H1 (cell line): ENCODE measurements at regions not wholly inside any gene's neighbourhood (a gene's known extent, or its start where the extent isn't known, plus 50 kb on each side); places are given as distances from the start of the nearest gene placed in this dataset.

Experiments
- CTCF ChIA-PET: fragments of 300-600 bp; sonication (Branson Sonifier 250); formaldehyde crosslinking; loops from one replicate; lab custom pipeline; 2021; ENCODE audit not compliant: partially characterized antibody; lab: Charles Lee
- POLR2A ChIA-PET: fragments of 300-600 bp; sonication (Branson Sonifier 250); formaldehyde crosslinking; loops from one replicate; lab custom pipeline; 2021; ENCODE audit warnings: inconsistent platforms; ENCODE audit not compliant: partially characterized antibody; lab: Charles Lee
- DNase-seq, 2 experiments: peaks; one replicate each; pipeline versions ENCODE4 v3.0.0 to v3.0.0-alpha.2; 2010 to 2022; ENCODE audit warnings: low spot score in 2 of 2, low read depth in 1 of 2, mixed read lengths in 1 of 2
- FAIRE-seq: peaks from 2 replicates; lab custom pipeline; 2011; peaks lifted over from hg19 to GRCh38; lab: Jason Lieb, UNC
- H2AFZ ChIP-seq: 2 replicates; pipeline ENCODE4 v1.8.1; 2012; ENCODE audit warnings: low read length, inconsistent platforms
- H2AK5ac ChIP-seq: 2 replicates; pipeline ENCODE4 v1.6.1; 2013; ENCODE audit warnings: low read depth, low read length
- H2BK120ac ChIP-seq: replicated peaks from 2 replicates; pipeline ENCODE3; 2013; ENCODE audit warnings: low read depth, low read length, inconsistent platforms
- H2BK12ac ChIP-seq: 2 replicates; pipeline ENCODE4 v1.6.1; 2013; ENCODE audit warnings: low read depth, low read length
- H2BK15ac ChIP-seq: 2 replicates; pipeline ENCODE4 v1.6.1; 2013; ENCODE audit warnings: low read length
- H2BK20ac ChIP-seq: 2 replicates; pipeline ENCODE4 v1.6.1; 2013; ENCODE audit warnings: low read length
- H2BK5ac ChIP-seq: 2 replicates; pipeline ENCODE4 v1.6.1; 2013; ENCODE audit warnings: low read depth, low read length
- H3K14ac ChIP-seq: 2 replicates; pipeline ENCODE4 v1.6.1; 2013; ENCODE audit warnings: inconsistent platforms; ENCODE audit not compliant: insufficient read length
- H3K18ac ChIP-seq: 2 replicates; pipeline ENCODE4 v1.6.1; 2013; ENCODE audit warnings: low read length; ENCODE audit errors: extremely low read depth
- H3K23ac ChIP-seq: 2 replicates; pipeline ENCODE4 v1.6.1; 2013; ENCODE audit warnings: inconsistent platforms; ENCODE audit not compliant: insufficient read length
- H3K23me2 ChIP-seq: 2 replicates; pipeline ENCODE4 v1.6.1; 2013; ENCODE audit warnings: low read depth, low read length
- H3K27ac ChIP-seq: 2 replicates; pipeline ENCODE4 v1.6.1; 2011; ENCODE audit warnings: low read depth, low read length, inconsistent platforms
- H3K27me3 ChIP-seq, 4 experiments: replicated peaks in 1 of 4; 1 replicate in 1 of 4; 2 replicates in 3 of 4; pipeline versions ENCODE4 v1.6.1 to v1.8.1; 2011 to 2013; ENCODE audit warnings: low read length in 3 of 4, mild to moderate bottlenecking in 3 of 4, inconsistent platforms in 2 of 4, mixed read lengths in 2 of 4, moderate library complexity in 1 of 4; ENCODE audit not compliant: control insufficient read depth in 3 of 4, insufficient read depth in 3 of 4; ENCODE audit errors: extremely low read depth in 1 of 4
- H3K36me3 ChIP-seq, 4 experiments: 2 replicates each; pipeline versions ENCODE4 v1.6.1 to v1.8.1; 2011 to 2013; ENCODE audit warnings: mild to moderate bottlenecking in 4 of 4, low read length in 3 of 4, moderate library complexity in 2 of 4, control low read depth in 1 of 4, inconsistent platforms in 1 of 4; ENCODE audit not compliant: insufficient read depth in 4 of 4, control insufficient read depth in 2 of 4
- H3K4ac ChIP-seq: replicated peaks from 2 replicates; pipeline ENCODE3; 2013; ENCODE audit warnings: low read length, low read depth, mixed read lengths, inconsistent platforms; ENCODE audit not compliant: insufficient read length
- H3K4me1 ChIP-seq, 4 experiments: replicated peaks in 1 of 4; 1 replicate in 1 of 4; 2 replicates in 3 of 4; pipeline versions ENCODE4 v1.6.1 to v1.8.1; 2011 to 2013; ENCODE audit warnings: low read length in 3 of 4, inconsistent platforms in 2 of 4, mixed read lengths in 1 of 4; ENCODE audit not compliant: insufficient read depth in 4 of 4, control insufficient read depth in 3 of 4
- H3K4me2 ChIP-seq, 2 experiments: 2 replicates each; pipeline versions ENCODE4 v1.6.1 to v1.8.1; 2011 to 2013; ENCODE audit warnings: low read depth in 2 of 2, low read length in 2 of 2, control low read depth in 1 of 2, inconsistent platforms in 1 of 2, mild to moderate bottlenecking in 1 of 2; ENCODE audit not compliant: insufficient read depth in 1 of 2
- H3K4me3 ChIP-seq, 4 experiments: fragments of 200-600, 300-600 bp in 1 of 4; sonication (generic), shearing (Covaris generic), sonication (Bioruptor Twin) in 1 of 4; 2 replicates each; pipeline versions ENCODE4 v1.5.1 to v1.8.1; 2011 to 2016; ENCODE audit warnings: low read length in 4 of 4, low read depth in 3 of 4, control low read depth in 2 of 4, inconsistent platforms in 2 of 4, mild to moderate bottlenecking in 2 of 4, mixed read lengths in 1 of 4, moderate library complexity in 1 of 4; ENCODE audit not compliant: insufficient read depth in 2 of 4; ENCODE audit errors: extremely low read depth in 1 of 4
- H3K56ac ChIP-seq: replicated peaks from 2 replicates; pipeline ENCODE3; 2013; ENCODE audit warnings: low read depth, mild to moderate bottlenecking, mixed read lengths, low read length, inconsistent platforms; ENCODE audit not compliant: insufficient read length
- H3K79me1 ChIP-seq: 2 replicates; pipeline ENCODE4 v1.6.1; 2013; ENCODE audit warnings: low read depth, low read length, control low read depth
- H3K79me2 ChIP-seq, 2 experiments: 2 replicates each; pipeline versions ENCODE4 v1.6.1 to v1.8.1; 2012 to 2013; ENCODE audit warnings: low read length in 2 of 2, mild to moderate bottlenecking in 2 of 2, inconsistent platforms in 1 of 2; ENCODE audit not compliant: insufficient read depth in 2 of 2, control insufficient read depth in 1 of 2
- H3K9ac ChIP-seq, 4 experiments: replicated peaks in 1 of 4; 1 replicate in 1 of 4; 2 replicates in 3 of 4; pipeline versions ENCODE4 v1.6.1 to v1.8.1; 2011 to 2013; ENCODE audit warnings: low read depth in 3 of 4, low read length in 3 of 4, control low read depth in 2 of 4, mild to moderate bottlenecking in 2 of 4, moderate library complexity in 2 of 4, inconsistent platforms in 1 of 4; ENCODE audit errors: extremely low read depth in 1 of 4
- H3K9me3 ChIP-seq, 2 experiments: 2 replicates each; pipeline versions ENCODE4 v1.6.1 to v1.8.1; 2012 to 2013; ENCODE audit warnings: mild to moderate bottlenecking in 2 of 2, moderate library complexity in 2 of 2, control low read depth in 1 of 2, inconsistent platforms in 1 of 2, low read depth in 1 of 2, low read length in 1 of 2, mixed read lengths in 1 of 2; ENCODE audit not compliant: insufficient read depth in 2 of 2
- H4K20me1 ChIP-seq, 2 experiments: replicated peaks in 1 of 2; 2 replicates each; pipeline versions ENCODE3 to v1.8.1; 2011 to 2013; ENCODE audit warnings: inconsistent platforms in 2 of 2, low read length in 2 of 2, mild to moderate bottlenecking in 1 of 2; ENCODE audit not compliant: insufficient read depth in 2 of 2, control insufficient read depth in 1 of 2
- H4K5ac ChIP-seq: 2 replicates; pipeline ENCODE4 v1.6.1; 2013; ENCODE audit warnings: low read length, low read depth, mixed read lengths, inconsistent platforms; ENCODE audit not compliant: insufficient read length
- H4K8ac ChIP-seq: 2 replicates; pipeline ENCODE4 v1.8.0; 2013; ENCODE audit warnings: mild to moderate bottlenecking, moderate library complexity, low read length, inconsistent platforms; ENCODE audit not compliant: insufficient read depth; ENCODE audit errors: extremely low read depth
- H4K91ac ChIP-seq: replicated peaks from 2 replicates; pipeline ENCODE3; 2013; ENCODE audit warnings: low read length, mixed read lengths, inconsistent platforms; ENCODE audit not compliant: insufficient read length
- CHD2 ChIP-seq: IDR thresholded peaks from 2 replicates; pipeline ENCODE4 v1.6.1; 2012; ENCODE audit warnings: low read length, improper control_type of control experiment
- CTBP2 ChIP-seq: IDR thresholded peaks from 2 replicates; pipeline ENCODE4 v1.7.0; 2011; ENCODE audit warnings: borderline replicate concordance, mild to moderate bottlenecking, moderate library complexity, mixed read lengths, low read length; ENCODE audit not compliant: insufficient read depth, insufficient read length
- EP300 ChIP-seq, 2 experiments: IDR thresholded peaks; 1 replicate in 1 of 2; 2 replicates in 1 of 2; pipeline ENCODE4 v1.6.1; 2011 to 2012; ENCODE audit warnings: low read depth in 2 of 2, low read length in 2 of 2, mild to moderate bottlenecking in 2 of 2, borderline replicate concordance in 1 of 2, inconsistent platforms in 1 of 2, moderate library complexity in 1 of 2
- KDM5A ChIP-seq: fragments of 200-600 bp; IDR thresholded peaks from 2 replicates; pipeline ENCODE4 v1.7.1; 2012; ENCODE audit warnings: mild to moderate bottlenecking, low read length, inconsistent platforms, mixed read lengths
- POLR2A ChIP-seq, 2 experiments: IDR thresholded peaks; 1 replicate in 1 of 2; 2 replicates in 1 of 2; pipeline ENCODE4 v1.6.1; 2011; ENCODE audit warnings: low read depth in 2 of 2, low read length in 2 of 2, mild to moderate bottlenecking in 2 of 2; ENCODE audit errors: control extremely low read depth in 1 of 2
- RAD21 ChIP-seq, 2 experiments: IDR thresholded peaks in 1 of 2; conservative IDR thresholded peaks in 1 of 2; 2 replicates each; pipeline ENCODE4 v1.6.1; 2011; ENCODE audit warnings: low read depth in 2 of 2, low read length in 2 of 2, improper control_type of control experiment in 1 of 2, inconsistent platforms in 1 of 2, mild to moderate bottlenecking in 1 of 2, moderate library complexity in 1 of 2
- RBBP5 ChIP-seq: IDR thresholded peaks from 2 replicates; pipeline ENCODE4 v1.7.1; 2012; ENCODE audit warnings: low read depth, mild to moderate bottlenecking, inconsistent platforms, low read length, moderate library complexity, borderline replicate concordance
- RXRA ChIP-seq: IDR thresholded peaks from 2 replicates; pipeline ENCODE4 v1.6.1; 2011; ENCODE audit warnings: low read depth, mild to moderate bottlenecking, low read length, moderate library complexity; ENCODE audit not compliant: insufficient read depth
- SIN3A ChIP-seq, 2 experiments: IDR thresholded peaks in 1 of 2; conservative IDR thresholded peaks in 1 of 2; 2 replicates each; pipeline ENCODE4 v1.6.1; 2011 to 2012; ENCODE audit warnings: low read length in 2 of 2, improper control_type of control experiment in 1 of 2, low read depth in 1 of 2, mild to moderate bottlenecking in 1 of 2
- TCF12 ChIP-seq: IDR thresholded peaks from 2 replicates; pipeline ENCODE4 v1.6.1; 2011; ENCODE audit warnings: low read depth, mild to moderate bottlenecking, low read length
- YY1 ChIP-seq: IDR thresholded peaks from 2 replicates; pipeline ENCODE4 v1.6.1; 2011; ENCODE audit warnings: low read depth, mild to moderate bottlenecking, low read length
- WGBS, 2 experiments: shearing (Covaris generic) in 1 of 2; methylation state at CpG; one replicate each; pipeline versions ENCODE4 v1.1.6 to v1.1.7; 2013 to 2015; ENCODE audit warnings: low lambda C conversion rate in 2 of 2, mixed read lengths in 2 of 2, inconsistent platforms in 1 of 2, low coverage in 1 of 2, missing lambda C conversion rate in 1 of 2; ENCODE audit not compliant: insufficient replicate concordance in 2 of 2, insufficient coverage in 1 of 2, insufficient read length in 1 of 2; ENCODE audit errors: extremely low coverage in 1 of 2, missing lambda C conversion rate in 1 of 2; 5-methylcytosine and 5-hydroxymethylcytosine counted together
- TF ChIP-seq, protein P1 (sequence below), 3 experiments: IDR thresholded peaks; 1 replicate in 2 of 3; 2 replicates in 1 of 3; pipeline versions ENCODE4 v1.5.1 to v1.6.1; 2011; ENCODE audit warnings: low read length in 3 of 3, mild to moderate bottlenecking in 3 of 3, inconsistent platforms in 2 of 3, low read depth in 1 of 3, moderate library complexity in 1 of 3; ENCODE audit not compliant: insufficient read depth in 1 of 3; ENCODE audit errors: control extremely low read depth in 1 of 3

DNA sequence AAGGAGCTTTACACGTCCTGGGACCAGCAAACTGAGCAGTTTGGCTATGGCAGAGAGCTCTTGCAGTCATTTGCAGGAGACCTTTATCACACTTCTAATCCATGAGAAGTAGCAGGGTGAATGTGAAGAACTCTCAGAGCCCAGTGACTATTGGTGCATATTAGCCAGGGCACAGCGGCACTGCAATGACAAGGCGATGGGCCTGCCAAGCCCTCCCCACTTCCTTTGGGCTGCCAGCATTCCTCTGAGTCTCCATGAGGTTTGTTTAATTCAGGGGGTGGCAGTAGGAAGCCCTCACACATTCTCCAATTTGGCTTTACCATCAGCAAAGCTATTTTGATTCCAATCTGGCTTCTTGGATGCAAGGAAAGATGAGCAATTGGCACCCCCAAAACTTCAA lies 79.2 kb upstream of the TSPAN7 start:
- H3K18ac ChIP-seq, result no peak overlapping the region
- H3K9me3 ChIP-seq, result no peaks in the 10 kb centered on the region
- H3K4ac ChIP-seq, result no peak overlapping the region
- no peak overlapping the region for H4K91ac ChIP-seq
- no peak for FAIRE-seq
- H4K5ac ChIP-seq, result no peak overlapping the region
- no peak overlapping the region for H3K9ac ChIP-seq
- CTCF ChIA-PET, result interaction anchor here (0.6 kb wide), 1 partner anchor 395 kb away, joined by 3 read pairs; no protein-coding TSS in a partner anchor
- H3K4me3 ChIP-seq, result no peak overlapping the region
- no peaks in the 10 kb centered on the region for H3K27me3 ChIP-seq
- H3K36me3 ChIP-seq, result no peaks in the 10 kb centered on the region
- H2AFZ ChIP-seq, result no peak overlapping the region
- no peak overlapping the region for H3K23ac ChIP-seq
- no peak for DNase-seq
- H3K4me2 ChIP-seq, result no peak overlapping the region
- no peak overlapping the region for H2BK5ac ChIP-seq
- H3K4me1 ChIP-seq, result no peaks in the 10 kb centered on the region
- no peak overlapping the region for H2BK12ac ChIP-seq
- no peaks in the 10 kb centered on the region for H4K20me1 ChIP-seq
- POLR2A ChIA-PET, result no interaction called here
- no peaks in the 10 kb centered on the region for H3K79me1 ChIP-seq
- H3K27ac ChIP-seq, result no peak overlapping the region
- WGBS, 2 experiments, result 83% methylated on average over 3 of the region's 3 CpGs; no CpG with 5 or more reads in 1 of the 2 experiments
- no peak overlapping the region for H2AK5ac ChIP-seq
- H3K14ac ChIP-seq, result no peak overlapping the region
- no peaks in the 10 kb centered on the region for H3K79me2 ChIP-seq
- no peaks in the 10 kb centered on the region for H3K23me2 ChIP-seq
- no peak overlapping the region for H4K8ac ChIP-seq
- H2BK120ac ChIP-seq, result no peak overlapping the region
- no peak overlapping the region for H2BK15ac ChIP-seq
- no peak overlapping the region for H3K56ac ChIP-seq
- no peak overlapping the region for H2BK20ac ChIP-seq
- TF ChIP-seq RBBP5 (no peak), RAD21 (IDR thresholded peaks at IDR 0.05 in 1 of 2, conservative IDR thresholded peaks at IDR 0.05 in 1 of 2; ENCODE audit: low read depth in 2 of 2, low read length in 2 of 2) (no peak), CTBP2 (no peak), SIN3A (conservative IDR thresholded peaks at IDR 0.05 in 1 of 2, IDR thresholded peaks at IDR 0.05 in 1 of 2; ENCODE audit: low read depth in 1 of 2, low read length in 2 of 2) (no peak), RXRA (no peak), CHD2 (no peak), KDM5A (no peak), TCF12 (no peak), POLR2A (IDR thresholded peaks at IDR 0.05; ENCODE audit: control extremely low read depth in 1 of 2, low read depth in 2 of 2, low read length in 2 of 2) (no peak), EP300 (IDR thresholded peaks at IDR 0.05; ENCODE audit: borderline replicate concordance in 1 of 2, low read depth in 2 of 2, low read length in 2 of 2) (no peak), YY1 (no peak)
- TF ChIP-seq, protein P1, sequence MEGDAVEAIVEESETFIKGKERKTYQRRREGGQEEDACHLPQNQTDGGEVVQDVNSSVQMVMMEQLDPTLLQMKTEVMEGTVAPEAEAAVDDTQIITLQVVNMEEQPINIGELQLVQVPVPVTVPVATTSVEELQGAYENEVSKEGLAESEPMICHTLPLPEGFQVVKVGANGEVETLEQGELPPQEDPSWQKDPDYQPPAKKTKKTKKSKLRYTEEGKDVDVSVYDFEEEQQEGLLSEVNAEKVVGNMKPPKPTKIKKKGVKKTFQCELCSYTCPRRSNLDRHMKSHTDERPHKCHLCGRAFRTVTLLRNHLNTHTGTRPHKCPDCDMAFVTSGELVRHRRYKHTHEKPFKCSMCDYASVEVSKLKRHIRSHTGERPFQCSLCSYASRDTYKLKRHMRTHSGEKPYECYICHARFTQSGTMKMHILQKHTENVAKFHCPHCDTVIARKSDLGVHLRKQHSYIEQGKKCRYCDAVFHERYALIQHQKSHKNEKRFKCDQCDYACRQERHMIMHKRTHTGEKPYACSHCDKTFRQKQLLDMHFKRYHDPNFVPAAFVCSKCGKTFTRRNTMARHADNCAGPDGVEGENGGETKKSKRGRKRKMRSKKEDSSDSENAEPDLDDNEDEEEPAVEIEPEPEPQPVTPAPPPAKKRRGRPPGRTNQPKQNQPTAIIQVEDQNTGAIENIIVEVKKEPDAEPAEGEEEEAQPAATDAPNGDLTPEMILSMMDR (IDR thresholded peaks at IDR 0.05; ENCODE audit: control extremely low read depth in 1 of 3, insufficient read depth in 1 of 3, low read depth in 1 of 3, low read length in 3 of 3), result no peak
